ENCODE measurements at regions not wholly inside any gene's neighbourhood (a gene's known extent, or its start where the extent isn't known, plus 50 kb on each side); places are given as distances from the start of the nearest gene placed in this dataset.

DNA sequence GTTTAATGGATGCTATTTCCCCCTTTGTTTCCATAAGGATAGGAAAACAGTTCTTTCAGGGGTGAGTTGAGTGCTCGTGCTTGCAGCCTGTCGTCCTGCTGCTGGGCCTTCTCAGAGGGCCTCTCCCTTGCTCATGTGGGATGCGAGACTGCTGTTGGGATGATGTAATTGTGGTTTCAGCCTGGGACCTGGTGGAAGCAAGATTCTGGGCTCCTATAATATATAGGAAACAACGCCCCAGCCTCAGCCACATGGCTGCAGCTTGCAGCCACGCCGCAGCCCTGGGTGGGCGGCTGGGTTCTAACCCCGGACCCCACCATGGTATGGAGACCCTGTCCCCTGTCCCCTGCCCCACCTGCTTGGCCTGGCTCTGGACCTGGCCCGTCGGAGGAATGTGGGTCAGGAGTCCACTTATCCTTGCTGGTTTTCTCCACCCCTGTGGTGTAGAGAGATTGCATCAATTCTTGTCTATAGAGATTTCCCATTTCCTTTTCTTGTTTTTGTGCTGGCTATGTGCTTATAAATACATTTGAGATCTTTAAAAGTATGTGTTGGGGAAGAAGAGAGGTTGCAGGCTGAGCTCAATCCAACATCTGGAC, 357.8 kb downstream of the SIPA1L2 start:
- no peak for ATAC-seq (ENCODE audit: poor library complexity)

DNA sequence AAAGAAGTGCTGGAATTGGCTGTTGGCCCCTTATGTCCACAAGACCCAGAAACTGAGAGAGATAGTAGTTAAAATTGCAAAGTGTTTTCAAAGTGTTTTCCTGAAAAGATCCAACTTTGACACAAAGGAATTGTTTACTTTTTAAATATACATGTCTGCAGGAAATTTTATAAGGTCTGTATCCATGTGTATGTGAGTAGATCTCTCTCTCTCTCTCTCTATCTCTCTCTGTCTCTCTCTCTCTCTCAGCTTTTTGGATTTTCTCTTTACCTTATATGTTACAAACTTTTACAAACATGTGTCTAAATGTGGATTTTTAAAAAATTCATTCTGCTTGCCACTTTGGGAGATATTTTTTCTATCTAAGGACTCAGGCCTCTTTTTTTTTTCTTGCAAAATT, 358.6 kb downstream of the SIPA1L2 start:
- H3K9me3 ChIP-seq (ENCODE audit: control insufficient read depth in 1 of 2, insufficient read depth in 1 of 2, low read length in 2 of 2), result no peaks in the 10 kb centered on the region
- Mint-ChIP-seq H3K9me3 (no peaks in the 10 kb centered on the region), H3K36me3 (ENCODE audit: low read depth) (no peaks in the 10 kb centered on the region), H3K4me1 (ENCODE audit: low read depth) (no peaks in the 10 kb centered on the region), H3K27me3 (peaks cover 4% of the 10 kb centered on the region), H3K27ac (no peak overlapping the region), H3K4me3 (no peak overlapping the region)
- H3K4me3 ChIP-seq (ENCODE audit: low read length), result no peak overlapping the region
- peaks cover 2 to 5% of the 10 kb centered on the region in 2 experiments for H3K27me3 ChIP-seq (ENCODE audit: control insufficient read depth in 1 of 2, insufficient read depth in 2 of 2, low read length in 2 of 2)
- DNase-seq, result no peak
- H3K27ac ChIP-seq (ENCODE audit: low read depth in 1 of 2, low read length in 2 of 2), result no peak overlapping the region
- ChIA-PET POLR2A (no interaction called here), CTCF (no interaction called here)
- no peaks in the 10 kb centered on the region for H3K4me1 ChIP-seq (ENCODE audit: insufficient read depth, low read length)
- intact Hi-C loops (cut with DNase I, micrococcal nuclease), result no loop called here
- no peaks in the 10 kb centered on the region for H3K36me3 ChIP-seq (ENCODE audit: insufficient read depth, low read length)
- TF ChIP-seq, protein P1, sequence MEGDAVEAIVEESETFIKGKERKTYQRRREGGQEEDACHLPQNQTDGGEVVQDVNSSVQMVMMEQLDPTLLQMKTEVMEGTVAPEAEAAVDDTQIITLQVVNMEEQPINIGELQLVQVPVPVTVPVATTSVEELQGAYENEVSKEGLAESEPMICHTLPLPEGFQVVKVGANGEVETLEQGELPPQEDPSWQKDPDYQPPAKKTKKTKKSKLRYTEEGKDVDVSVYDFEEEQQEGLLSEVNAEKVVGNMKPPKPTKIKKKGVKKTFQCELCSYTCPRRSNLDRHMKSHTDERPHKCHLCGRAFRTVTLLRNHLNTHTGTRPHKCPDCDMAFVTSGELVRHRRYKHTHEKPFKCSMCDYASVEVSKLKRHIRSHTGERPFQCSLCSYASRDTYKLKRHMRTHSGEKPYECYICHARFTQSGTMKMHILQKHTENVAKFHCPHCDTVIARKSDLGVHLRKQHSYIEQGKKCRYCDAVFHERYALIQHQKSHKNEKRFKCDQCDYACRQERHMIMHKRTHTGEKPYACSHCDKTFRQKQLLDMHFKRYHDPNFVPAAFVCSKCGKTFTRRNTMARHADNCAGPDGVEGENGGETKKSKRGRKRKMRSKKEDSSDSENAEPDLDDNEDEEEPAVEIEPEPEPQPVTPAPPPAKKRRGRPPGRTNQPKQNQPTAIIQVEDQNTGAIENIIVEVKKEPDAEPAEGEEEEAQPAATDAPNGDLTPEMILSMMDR (IDR thresholded peaks at IDR 0.05), result no peak
- ATAC-seq (ENCODE audit: poor library complexity), result no peak

More for the DNA sequence above, 357.8 kb downstream of the SIPA1L2 start:
- H3K27me3 ChIP-seq (ENCODE audit: control insufficient read depth in 1 of 2, insufficient read depth in 2 of 2, low read length in 2 of 2), result peaks cover 2 to 5% of the 10 kb centered on the region in 2 experiments
- no peaks in the 10 kb centered on the region for H3K36me3 ChIP-seq (ENCODE audit: insufficient read depth, low read length)
- CTCF ChIA-PET, result no interaction called here
- DNase-seq, result no peak
- H3K27ac ChIP-seq (ENCODE audit: low read depth in 1 of 2, low read length in 2 of 2), result no peak overlapping the region
- H3K4me1 ChIP-seq (ENCODE audit: insufficient read depth, low read length), result no peaks in the 10 kb centered on the region
- H3K4me3 Mint-ChIP-seq, result no peak overlapping the region
- POLR2A ChIA-PET, result no interaction called here
- no peaks in the 10 kb centered on the region for H3K36me3 Mint-ChIP-seq (ENCODE audit: low read depth)
- no peaks in the 10 kb centered on the region for H3K4me1 Mint-ChIP-seq (ENCODE audit: low read depth)
- no peak overlapping the region for H3K4me3 ChIP-seq (ENCODE audit: low read length)
- no peaks in the 10 kb centered on the region for H3K9me3 Mint-ChIP-seq
- TF ChIP-seq, protein P1 (IDR thresholded peaks at IDR 0.05), result no peak
- H3K27me3 Mint-ChIP-seq, result peaks cover 8% of the 10 kb centered on the region
- intact Hi-C loops (cut with DNase I, micrococcal nuclease), result no loop called here
- no peaks in the 10 kb centered on the region for H3K9me3 ChIP-seq (ENCODE audit: control insufficient read depth in 1 of 2, insufficient read depth in 1 of 2, low read length in 2 of 2)
- H3K27ac Mint-ChIP-seq, result no peak overlapping the region

GRCh38 chr1:232269988-232270387, 359.9 kb downstream of the SIPA1L2 start:
- H3K36me3 Mint-ChIP-seq (ENCODE audit: low read depth), result no peaks in the 10 kb centered on the region
- intact Hi-C loops (cut with DNase I, micrococcal nuclease), result no loop called here

More at GRCh38 chr1:232269988-232270387, 359.9 kb downstream of the SIPA1L2 start:
- CTCF ChIA-PET, result no interaction called here
- Mint-ChIP-seq H3K27ac (no peak overlapping the region), H3K9me3 (no peaks in the 10 kb centered on the region), H3K4me3 (no peak overlapping the region), H3K27me3 (peaks cover 4% of the 10 kb centered on the region), H3K4me1 (ENCODE audit: low read depth) (no peaks in the 10 kb centered on the region)
- TF ChIP-seq, protein P1 (IDR thresholded peaks at IDR 0.05), result no peak
- DNase-seq (no peak), ATAC-seq (ENCODE audit: poor library complexity) (no peak)
- no peaks in the 10 kb centered on the region for H3K9me3 ChIP-seq (ENCODE audit: control insufficient read depth in 1 of 2, insufficient read depth in 1 of 2, low read length in 2 of 2)
- H3K27me3 ChIP-seq (ENCODE audit: control insufficient read depth in 1 of 2, insufficient read depth in 2 of 2, low read length in 2 of 2), result peaks cover 2 to 5% of the 10 kb centered on the region in 2 experiments
- POLR2A ChIA-PET, result no interaction called here
- no peaks in the 10 kb centered on the region for H3K4me1 ChIP-seq (ENCODE audit: insufficient read depth, low read length)
- no peak overlapping the region for H3K4me3 ChIP-seq (ENCODE audit: low read length)
- no peaks in the 10 kb centered on the region for H3K36me3 ChIP-seq (ENCODE audit: insufficient read depth, low read length)
- no peak overlapping the region for H3K27ac ChIP-seq (ENCODE audit: low read depth in 1 of 2, low read length in 2 of 2)
